RWPE1 (cell line): ENCODE measurements at regions not wholly inside any gene's neighbourhood (a gene's known extent, or its start where the extent isn't known, plus 50 kb on each side); places are given as distances from the start of the nearest gene placed in this dataset.

Experiments
- CTCF ChIA-PET: fragments of 350-600 bp; sonication (Branson Sonifier 250); formaldehyde crosslinking; extraction: SDS; loops from one replicate; lab custom pipeline; 2021; lab: Yijun Ruan, JAX
- POLR2A ChIA-PET: fragments of 400-600 bp; formaldehyde crosslinking; extraction: SDS; loops from one replicate; lab custom pipeline; 2020; ENCODE audit warnings: antibody characterized with exemption; ENCODE audit not compliant: low non-redundant PET; lab: Yijun Ruan, JAX
- DNase-seq: peaks from one replicate; pipeline ENCODE4 v3.0.0; 2012; ENCODE audit warnings: low spot score
- H3K27ac ChIP-seq: fragments of 450-650 bp; 2 replicates; pipeline ENCODE4 v1.5.1; 2017
- CTCF ChIP-seq: fragments of 450-650 bp; conservative IDR thresholded peaks from 2 replicates; pipeline ENCODE4 v1.5.1; 2017; ENCODE audit warnings: low read depth, mild to moderate bottlenecking

- ChIA-PET POLR2A (no interaction called here), CTCF (interaction anchor here (0.6 kb wide), 1 partner anchor 127 kb away, joined by 4 read pairs; no protein-coding TSS in a partner anchor)
- no peak for DNase-seq
- no peak for TF ChIP-seq CTCF
- H3K27ac ChIP-seq: no peak overlapping the region
Observed at GRCh38 chr6:88473589-88473988, 307.4 kb upstream of the CNR1 start.

GRCh38 chr6:88472851-88473525, 306.8 kb upstream of the CNR1 start:
- POLR2A ChIA-PET: no interaction called here
- no peak for DNase-seq

GRCh38 chr6:88459643-88460042, 293.5 kb upstream of the CNR1 start:
- POLR2A ChIA-PET: no interaction called here
- DNase-seq: no peak
- TF ChIP-seq CTCF: no peak
- H3K27ac ChIP-seq: no peak overlapping the region
- CTCF ChIA-PET: interaction anchor here (0.7 kb wide), 1 partner anchor 611 kb away, joined by 3 read pairs; no protein-coding TSS in a partner anchor

More at GRCh38 chr6:88472851-88473525, 306.8 kb upstream of the CNR1 start:
- TF ChIP-seq CTCF: no peak
- CTCF ChIA-PET: no interaction called here
- no peak overlapping the region for H3K27ac ChIP-seq

- DNase-seq: no peak
- POLR2A ChIA-PET: no interaction called here
- no peak for TF ChIP-seq CTCF
- no peak overlapping the region for H3K27ac ChIP-seq
- CTCF ChIA-PET: interaction anchor here (0.7 kb wide), 1 partner anchor 611 kb away, joined by 3 read pairs; no protein-coding TSS in a partner anchor
Observed at GRCh38 chr6:88459189-88459588, 293.0 kb upstream of the CNR1 start.

- no peak for DNase-seq
- no peak overlapping the region for H3K27ac ChIP-seq
- POLR2A ChIA-PET: no interaction called here
- CTCF ChIA-PET: no interaction called here
- TF ChIP-seq CTCF: no peak
Observed at GRCh38 chr6:88458662-88459061, 292.5 kb upstream of the CNR1 start.

GRCh38 chr6:88456221-88456859, 290.2 kb upstream of the CNR1 start:
- POLR2A ChIA-PET: no interaction called here
- no peak overlapping the region for H3K27ac ChIP-seq
- CTCF ChIA-PET: interaction anchor here (0.6 kb wide), 1 partner anchor 32 kb away, joined by 3 read pairs; no protein-coding TSS in a partner anchor
- no peak for DNase-seq
- TF ChIP-seq CTCF: no peak
